AG04449 (cell line): ENCODE measurements at regions not wholly inside any gene's neighbourhood (a gene's known extent, or its start where the extent isn't known, plus 50 kb on each side); places are given as distances from the start of the nearest gene placed in this dataset.

Experiments
- CTCF ChIA-PET: fragments of 350-600 bp; formaldehyde crosslinking; extraction: SDS; loops from one replicate; lab custom pipeline; 2021; ENCODE audit warnings: antibody characterized with exemption; lab: Yijun Ruan, JAX
- POLR2A ChIA-PET: fragments of 400-600, 350-600 bp; formaldehyde crosslinking; extraction: SDS; loops from one replicate; lab custom pipeline; 2020; ENCODE audit warnings: antibody characterized with exemption, inconsistent platforms; lab: Yijun Ruan, JAX
- DNase-seq: peaks from one replicate; pipeline ENCODE4 v3.0.0-alpha.2; 2010; ENCODE audit warnings: low read depth, low spot score
- H3K4me3 ChIP-seq: 2 replicates; pipeline ENCODE4 v1.5.1; 2011; ENCODE audit warnings: low read depth, mild to moderate bottlenecking, control low read depth, low read length
- TF ChIP-seq, protein P1 (sequence below): IDR thresholded peaks from one replicate; pipeline ENCODE4 v1.5.1; 2011; ENCODE audit warnings: mild to moderate bottlenecking, moderate library complexity, low read length, control low read depth, inconsistent platforms; ENCODE audit not compliant: insufficient read depth; ENCODE audit errors: missing control alignments

DNA sequence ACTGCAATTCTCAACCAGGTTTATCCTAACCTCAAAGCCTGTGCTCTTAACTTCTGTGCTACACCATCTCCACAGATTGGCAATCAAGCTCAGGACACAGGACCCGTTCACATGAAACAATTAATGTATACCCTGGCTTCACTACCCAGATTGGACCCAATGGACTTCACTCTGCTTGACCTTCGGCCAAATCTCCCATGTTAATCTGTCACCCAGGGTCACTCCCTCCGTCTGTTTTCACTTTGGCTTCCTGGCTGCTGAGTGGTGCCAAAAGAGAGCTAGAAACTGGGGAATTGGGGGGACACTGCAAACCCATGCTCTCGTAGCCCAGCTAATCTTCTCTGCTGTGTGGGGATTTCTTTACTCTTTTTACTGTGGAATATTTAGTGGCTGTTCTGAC is 216.1 kb upstream of the ZC3H12C start:
- ChIA-PET POLR2A (no interaction called here), CTCF (no interaction called here)
- no peak for DNase-seq
- no peak overlapping the region for H3K4me3 ChIP-seq
- TF ChIP-seq, protein P1, sequence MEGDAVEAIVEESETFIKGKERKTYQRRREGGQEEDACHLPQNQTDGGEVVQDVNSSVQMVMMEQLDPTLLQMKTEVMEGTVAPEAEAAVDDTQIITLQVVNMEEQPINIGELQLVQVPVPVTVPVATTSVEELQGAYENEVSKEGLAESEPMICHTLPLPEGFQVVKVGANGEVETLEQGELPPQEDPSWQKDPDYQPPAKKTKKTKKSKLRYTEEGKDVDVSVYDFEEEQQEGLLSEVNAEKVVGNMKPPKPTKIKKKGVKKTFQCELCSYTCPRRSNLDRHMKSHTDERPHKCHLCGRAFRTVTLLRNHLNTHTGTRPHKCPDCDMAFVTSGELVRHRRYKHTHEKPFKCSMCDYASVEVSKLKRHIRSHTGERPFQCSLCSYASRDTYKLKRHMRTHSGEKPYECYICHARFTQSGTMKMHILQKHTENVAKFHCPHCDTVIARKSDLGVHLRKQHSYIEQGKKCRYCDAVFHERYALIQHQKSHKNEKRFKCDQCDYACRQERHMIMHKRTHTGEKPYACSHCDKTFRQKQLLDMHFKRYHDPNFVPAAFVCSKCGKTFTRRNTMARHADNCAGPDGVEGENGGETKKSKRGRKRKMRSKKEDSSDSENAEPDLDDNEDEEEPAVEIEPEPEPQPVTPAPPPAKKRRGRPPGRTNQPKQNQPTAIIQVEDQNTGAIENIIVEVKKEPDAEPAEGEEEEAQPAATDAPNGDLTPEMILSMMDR: no peak

- ChIA-PET CTCF (no interaction called here), POLR2A (no interaction called here)
- no peak overlapping the region for H3K4me3 ChIP-seq
- TF ChIP-seq, protein P1: no peak
- DNase-seq: no peak
These were observed 208.7 kb upstream of the ZC3H12C start for GRCh38 chr11:109884501-109884900.

DNA sequence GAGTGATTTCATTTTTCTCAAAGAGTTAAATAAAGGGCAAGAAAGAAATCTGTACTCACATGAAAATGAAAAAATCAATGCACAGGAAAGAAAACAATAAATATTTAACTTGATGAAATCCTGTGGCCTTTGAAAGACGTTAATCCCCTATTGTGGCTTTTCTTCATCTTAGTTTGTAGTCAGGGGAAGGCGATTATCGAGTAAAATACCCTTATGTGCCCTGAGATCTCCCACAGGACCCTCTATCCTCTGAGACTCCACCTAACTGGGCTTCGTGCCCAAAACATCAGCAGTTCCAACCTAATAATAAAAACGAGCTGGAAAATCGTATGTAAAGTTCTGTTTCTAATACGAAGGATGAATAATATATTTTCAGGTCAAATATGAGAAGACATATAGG is 208.2 kb upstream of the ZC3H12C start:
- DNase-seq: no peak
- TF ChIP-seq, protein P1: no peak
- CTCF ChIA-PET: no interaction called here
- no peak overlapping the region for H3K4me3 ChIP-seq
- POLR2A ChIA-PET: no interaction called here

DNA sequence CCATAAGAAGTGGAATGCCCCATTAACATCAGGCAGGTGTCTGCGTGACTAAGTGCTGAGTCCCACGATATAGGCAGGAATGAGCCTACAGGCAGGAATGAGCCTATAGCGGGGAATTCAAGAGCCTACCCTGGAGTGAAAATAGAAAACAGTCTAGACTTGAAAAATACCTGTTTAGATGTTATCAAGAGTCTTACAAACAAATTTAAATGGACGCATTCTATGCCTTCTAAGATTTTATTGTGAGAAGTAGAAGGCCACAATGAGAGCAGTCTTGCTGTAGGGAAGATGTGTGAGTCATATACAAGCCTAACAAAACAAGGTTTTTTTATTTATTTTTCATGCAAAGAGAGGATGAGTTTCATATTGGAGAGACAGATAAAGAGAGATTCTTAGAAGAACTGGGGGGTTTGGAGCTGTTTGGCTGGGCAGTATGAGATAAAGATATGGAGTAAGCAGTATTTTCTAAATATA is 200.8 kb upstream of the ZC3H12C start:
- ChIA-PET CTCF (no interaction called here), POLR2A (no interaction called here)
- no peak overlapping the region for H3K4me3 ChIP-seq
- no peak for DNase-seq
- TF ChIP-seq, protein P1: no peak

- DNase-seq: no peak
- TF ChIP-seq, protein P1: no peak
- CTCF ChIA-PET: no interaction called here
- POLR2A ChIA-PET: no interaction called here
- H3K4me3 ChIP-seq: no peak overlapping the region
These were observed 198.9 kb upstream of the ZC3H12C start for GRCh38 chr11:109894242-109894641.

DNA sequence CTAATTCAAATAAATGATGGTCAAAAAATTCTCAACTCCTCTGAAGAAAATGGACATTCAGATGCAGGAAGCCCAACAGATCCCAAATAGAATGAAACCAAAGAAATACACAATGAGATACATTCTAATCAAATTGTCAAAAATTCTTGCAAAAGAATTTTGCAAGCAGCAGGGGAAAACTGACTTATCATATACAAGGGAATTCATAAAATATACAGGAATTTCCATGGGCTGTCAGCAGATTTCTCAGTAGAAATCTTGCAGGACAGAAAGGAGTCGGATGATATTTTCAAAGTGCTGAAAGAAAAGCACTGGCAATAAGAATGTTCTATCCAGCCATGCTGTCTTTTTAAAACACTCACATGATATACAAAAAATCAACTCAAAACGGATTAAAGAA is 194.6 kb upstream of the ZC3H12C start:
- DNase-seq: no peak
- TF ChIP-seq, protein P1: no peak
- CTCF ChIA-PET: no interaction called here
- H3K4me3 ChIP-seq: no peak overlapping the region
- POLR2A ChIA-PET: no interaction called here
